Pulmonary artery endothelial cell (primary cell): ENCODE measurements at regions not wholly inside any gene's neighbourhood (a gene's known extent, or its start where the extent isn't known, plus 50 kb on each side); places are given as distances from the start of the nearest gene placed in this dataset.

Experiments
- DNase-seq: peaks from one replicate; pipeline ENCODE4 v3.0.0-alpha.2; 2011; ENCODE audit warnings: low read depth, low spot score

- no peak for DNase-seq
These were observed 274.4 kb upstream of the HDAC4 start for GRCh38 chr2:239674981-239675825.

- DNase-seq, result no peak
These were observed 273.5 kb upstream of the HDAC4 start for GRCh38 chr2:239674101-239674980.

GRCh38 chr2:239673641-239674040 lies 272.8 kb upstream of the HDAC4 start:
- no peak for DNase-seq

GRCh38 chr2:239671916-239672849 lies 271.4 kb upstream of the HDAC4 start:
- no peak for DNase-seq

- no peak for DNase-seq
These were observed 270.7 kb upstream of the HDAC4 start for GRCh38 chr2:239671471-239671870.

- DNase-seq, result no peak
These were observed 269.8 kb upstream of the HDAC4 start for GRCh38 chr2:239670463-239671120.

- no peak for DNase-seq
These were observed 269.2 kb upstream of the HDAC4 start for GRCh38 chr2:239669899-239670460.

GRCh38 chr2:239669181-239669898 lies 268.5 kb upstream of the HDAC4 start:
- no peak for DNase-seq

- no peak for DNase-seq
These were observed 267.8 kb upstream of the HDAC4 start for GRCh38 chr2:239668651-239669050.

- no peak for DNase-seq
These were observed 267.2 kb upstream of the HDAC4 start for GRCh38 chr2:239668042-239668441.

GRCh38 chr2:239667431-239667985 lies 266.7 kb upstream of the HDAC4 start:
- DNase-seq, result no peak

- no peak for DNase-seq
These were observed 266.1 kb upstream of the HDAC4 start for GRCh38 chr2:239666855-239667376.

- DNase-seq, result no peak
These were observed 265.4 kb upstream of the HDAC4 start for GRCh38 chr2:239666053-239666854.

- no peak for DNase-seq
These were observed 263.5 kb upstream of the HDAC4 start for GRCh38 chr2:239664216-239664810.

- no peak for DNase-seq
These were observed 262.6 kb upstream of the HDAC4 start for GRCh38 chr2:239663364-239663924.

- DNase-seq, result no peak
These were observed 261.7 kb upstream of the HDAC4 start for GRCh38 chr2:239662413-239663120.
